GM19351 (cell line): ENCODE measurements at regions not wholly inside any gene's neighbourhood (a gene's known extent, or its start where the extent isn't known, plus 50 kb on each side); places are given as distances from the start of the nearest gene placed in this dataset.
A peak's percentile ranks its signal among the peaks of the same experiment; 100 is the strongest.

Experiments used
- ATAC-seq: cut with Tn5 transposase; IDR thresholded peaks from one replicate; pipeline ENCODE4 v1.9.1; 2021; ENCODE audit warnings: mild to moderate bottlenecking, moderate library complexity; ENCODE audit not compliant: unreplicated experiment

GRCh38 chr4:153075836-153076518 is 128.3 kb upstream of the TRIM2 start:
- ATAC-seq: no peak

GRCh38 chr4:153076861-153077260 is 127.4 kb upstream of the TRIM2 start:
- ATAC-seq: no peak

GRCh38 chr4:153079857-153080391 is 124.3 kb upstream of the TRIM2 start:
- no peak for ATAC-seq

GRCh38 chr4:153081006-153081580 is 123.2 kb upstream of the TRIM2 start:
- no peak for ATAC-seq

- no peak for ATAC-seq
Observed at GRCh38 chr4:153081693-153082092, 122.5 kb upstream of the TRIM2 start.

- ATAC-seq: no peak
Observed at GRCh38 chr4:153082322-153083301, 121.6 kb upstream of the TRIM2 start.

GRCh38 chr4:153083447-153083947 is 120.7 kb upstream of the TRIM2 start:
- peak; percentile 81 for ATAC-seq

GRCh38 chr4:153084224-153084979 is 119.8 kb upstream of the TRIM2 start:
- no peak for ATAC-seq

GRCh38 chr4:153084980-153085630 is 119.1 kb upstream of the TRIM2 start:
- peak; percentile 70 for ATAC-seq

- ATAC-seq: no peak
Observed at GRCh38 chr4:153087671-153088194, 116.5 kb upstream of the TRIM2 start.

- no peak for ATAC-seq
Observed at GRCh38 chr4:153089742-153090141, 114.5 kb upstream of the TRIM2 start.

GRCh38 chr4:153090181-153090580 is 114.1 kb upstream of the TRIM2 start:
- no peak for ATAC-seq

GRCh38 chr4:153090670-153091385 is 113.4 kb upstream of the TRIM2 start:
- ATAC-seq: no peak

GRCh38 chr4:153093396-153093795 is 110.8 kb upstream of the TRIM2 start:
- no peak for ATAC-seq

GRCh38 chr4:153093802-153094201 is 110.4 kb upstream of the TRIM2 start:
- ATAC-seq: no peak

- ATAC-seq: no peak
Observed at GRCh38 chr4:153094435-153094834, 109.8 kb upstream of the TRIM2 start.

- no peak for ATAC-seq
Observed at GRCh38 chr4:153095448-153096204, 108.6 kb upstream of the TRIM2 start.

GRCh38 chr4:153096344-153096743 is 107.9 kb upstream of the TRIM2 start:
- ATAC-seq: no peak
